ENCODE measurements at regions not wholly inside any gene's neighbourhood (a gene's known extent, or its start where the extent isn't known, plus 50 kb on each side); places are given as distances from the start of the nearest gene placed in this dataset.

DNA sequence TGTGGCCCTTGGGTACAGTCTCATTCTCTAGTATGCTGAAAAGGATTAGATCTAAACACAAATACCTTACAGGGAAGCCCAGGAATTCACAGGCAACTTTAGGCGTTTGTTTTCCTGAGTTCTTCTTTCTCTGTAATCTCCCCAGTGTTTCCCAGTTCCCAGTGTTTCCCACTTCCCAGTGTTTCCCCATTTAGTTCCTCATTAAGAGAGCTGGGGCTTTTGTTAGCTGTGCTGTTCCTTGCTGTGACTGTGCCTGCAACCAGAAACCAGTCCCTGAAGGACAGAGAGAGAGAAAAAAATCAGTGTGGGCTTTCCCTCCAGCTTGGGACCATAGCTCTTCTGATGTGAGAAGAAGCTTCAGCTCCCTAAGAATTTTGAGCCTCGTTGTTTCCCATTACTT lies 802.9 kb upstream of the COBL start:
- TF ChIP-seq GATA3 (IDR thresholded peaks at IDR 0.05; ENCODE audit: low read depth, low read length): no peak
- TF ChIP-seq GATA2 (IDR thresholded peaks at IDR 0.05; ENCODE audit: low read depth, low read length): no peak
